GM10266 (cell line): ENCODE measurements at regions not wholly inside any gene's neighbourhood (a gene's known extent, or its start where the extent isn't known, plus 50 kb on each side); places are given as distances from the start of the nearest gene placed in this dataset.

ENCODE experiments used
- DNase-seq: peaks from one replicate; pipeline ENCODE4 v3.0.0; 2012; ENCODE audit errors: extremely low spot score
- CTCF ChIP-seq: IDR thresholded peaks from 2 replicates; pipeline ENCODE4 v1.5.1; 2012; ENCODE audit warnings: mild to moderate bottlenecking, low read depth; ENCODE audit not compliant: control insufficient read depth, insufficient read depth; ENCODE audit errors: missing control alignments

GRCh38 chr16:65991149-65991701 is 375.3 kb upstream of the CDH5 start:
- no peak for TF ChIP-seq CTCF
- DNase-seq: no peak

GRCh38 chr16:65989861-65990604 is 376.5 kb upstream of the CDH5 start:
- no peak for DNase-seq
- TF ChIP-seq CTCF: no peak

- no peak for TF ChIP-seq CTCF
- no peak for DNase-seq
These were observed 378.4 kb upstream of the CDH5 start for GRCh38 chr16:65988024-65988595.

- no peak for TF ChIP-seq CTCF
- DNase-seq: no peak
These were observed 382.2 kb upstream of the CDH5 start for GRCh38 chr16:65984296-65984695.

GRCh38 chr16:65981057-65981456 is 385.4 kb upstream of the CDH5 start:
- DNase-seq: no peak

GRCh38 chr16:65975049-65975708 is 391.3 kb upstream of the CDH5 start:
- no peak for DNase-seq
- TF ChIP-seq CTCF: no peak

More at GRCh38 chr16:65981057-65981456, 385.4 kb upstream of the CDH5 start:
- TF ChIP-seq CTCF: no peak

- TF ChIP-seq CTCF: no peak
- no peak for DNase-seq
These were observed 399.1 kb upstream of the CDH5 start for GRCh38 chr16:65967376-65967775.
